DMS53 treated with DMSO at 0.1 percent for 48 hours (cell line): ENCODE measurements at regions not wholly inside any gene's neighbourhood (a gene's known extent, or its start where the extent isn't known, plus 50 kb on each side); places are given as distances from the start of the nearest gene placed in this dataset.

Experiments
- DNase-seq: peaks from one replicate; lab custom pipeline; 2025; ENCODE audit not compliant: unreplicated experiment; lab: John Stamatoyannopoulos, UW

- DNase-seq = no peak
Measured at GRCh38 chr4:182019148-182019652, 224.0 kb upstream of the TENM3 start.

GRCh38 chr4:182022909-182023308 is 220.3 kb upstream of the TENM3 start:
- DNase-seq = peak; percentile 6

GRCh38 chr4:182023469-182023868 is 219.7 kb upstream of the TENM3 start:
- DNase-seq = peak; percentile 8

GRCh38 chr4:182042945-182043344 is 200.3 kb upstream of the TENM3 start:
- no peak for DNase-seq

GRCh38 chr4:182048871-182049270 is 194.3 kb upstream of the TENM3 start:
- DNase-seq = no peak

GRCh38 chr4:182056866-182057265 is 186.3 kb upstream of the TENM3 start:
- DNase-seq = no peak

- no peak for DNase-seq
Measured at GRCh38 chr4:182062458-182062857, 180.7 kb upstream of the TENM3 start.

GRCh38 chr4:182062936-182063335 is 180.3 kb upstream of the TENM3 start:
- DNase-seq = peak; percentile 38

GRCh38 chr4:182063651-182064050 is 179.6 kb upstream of the TENM3 start:
- no peak for DNase-seq

GRCh38 chr4:182065255-182065654 is 177.9 kb upstream of the TENM3 start:
- no peak for DNase-seq

- DNase-seq = no peak
Measured at GRCh38 chr4:182066037-182066436, 177.2 kb upstream of the TENM3 start.

GRCh38 chr4:182067828-182068227 is 175.4 kb upstream of the TENM3 start:
- DNase-seq = no peak

- DNase-seq = no peak
Measured at GRCh38 chr4:182068920-182069319, 174.3 kb upstream of the TENM3 start.

- DNase-seq = no peak
Measured at GRCh38 chr4:182073278-182073677, 169.9 kb upstream of the TENM3 start.

- no peak for DNase-seq
Measured at GRCh38 chr4:182074139-182074538, 169.1 kb upstream of the TENM3 start.

- DNase-seq = no peak
Measured at GRCh38 chr4:182074810-182075209, 168.4 kb upstream of the TENM3 start.

- no peak for DNase-seq
Measured at GRCh38 chr4:182082910-182083309, 160.3 kb upstream of the TENM3 start.

GRCh38 chr4:182083671-182084410 is 159.4 kb upstream of the TENM3 start:
- DNase-seq = no peak

- no peak for DNase-seq
Measured at GRCh38 chr4:182085051-182085480, 158.1 kb upstream of the TENM3 start.

GRCh38 chr4:182089326-182089725 is 153.9 kb upstream of the TENM3 start:
- no peak for DNase-seq

- DNase-seq = no peak
Measured at GRCh38 chr4:182090186-182090585, 153.0 kb upstream of the TENM3 start.

GRCh38 chr4:182091128-182091527 is 152.1 kb upstream of the TENM3 start:
- DNase-seq = no peak

GRCh38 chr4:182093431-182093831 is 149.8 kb upstream of the TENM3 start:
- no peak for DNase-seq
